ENCODE measurements at regions not wholly inside any gene's neighbourhood (a gene's known extent, or its start where the extent isn't known, plus 50 kb on each side); places are given as distances from the start of the nearest gene placed in this dataset.

DNA sequence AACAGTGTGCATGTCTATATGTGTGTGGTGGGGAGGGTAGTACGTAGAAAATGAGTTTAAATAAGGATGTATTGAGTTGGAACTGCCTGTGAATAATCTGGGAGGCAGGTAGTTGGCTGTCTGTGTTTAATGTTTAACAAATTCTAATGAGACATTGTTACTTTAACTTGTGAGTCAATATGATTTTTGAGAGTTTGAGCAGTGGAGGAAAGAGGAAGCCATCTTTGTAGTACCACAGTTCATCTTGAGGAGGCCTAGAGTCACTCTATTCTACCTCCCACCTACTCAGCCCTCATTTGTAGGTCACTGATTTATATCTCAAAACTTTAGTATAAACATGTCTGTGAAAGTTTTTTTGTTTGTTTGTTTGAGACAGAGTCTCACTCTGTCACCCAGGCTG is 129.9 kb upstream of the ITGB1 start:
- TF ChIP-seq, protein P1, sequence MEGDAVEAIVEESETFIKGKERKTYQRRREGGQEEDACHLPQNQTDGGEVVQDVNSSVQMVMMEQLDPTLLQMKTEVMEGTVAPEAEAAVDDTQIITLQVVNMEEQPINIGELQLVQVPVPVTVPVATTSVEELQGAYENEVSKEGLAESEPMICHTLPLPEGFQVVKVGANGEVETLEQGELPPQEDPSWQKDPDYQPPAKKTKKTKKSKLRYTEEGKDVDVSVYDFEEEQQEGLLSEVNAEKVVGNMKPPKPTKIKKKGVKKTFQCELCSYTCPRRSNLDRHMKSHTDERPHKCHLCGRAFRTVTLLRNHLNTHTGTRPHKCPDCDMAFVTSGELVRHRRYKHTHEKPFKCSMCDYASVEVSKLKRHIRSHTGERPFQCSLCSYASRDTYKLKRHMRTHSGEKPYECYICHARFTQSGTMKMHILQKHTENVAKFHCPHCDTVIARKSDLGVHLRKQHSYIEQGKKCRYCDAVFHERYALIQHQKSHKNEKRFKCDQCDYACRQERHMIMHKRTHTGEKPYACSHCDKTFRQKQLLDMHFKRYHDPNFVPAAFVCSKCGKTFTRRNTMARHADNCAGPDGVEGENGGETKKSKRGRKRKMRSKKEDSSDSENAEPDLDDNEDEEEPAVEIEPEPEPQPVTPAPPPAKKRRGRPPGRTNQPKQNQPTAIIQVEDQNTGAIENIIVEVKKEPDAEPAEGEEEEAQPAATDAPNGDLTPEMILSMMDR (IDR thresholded peaks at IDR 0.05), result no peak
- TF ChIP-seq POLR2AphosphoS5 (IDR thresholded peaks at IDR 0.05), result no peak
